Body of pancreas (tissue), 4 donors: ENCODE measurements at regions not wholly inside any gene's neighbourhood (a gene's known extent, or its start where the extent isn't known, plus 50 kb on each side); places are given as distances from the start of the nearest gene placed in this dataset.

ENCODE experiments used
- CTCF ChIP-seq, 7 experiments: fragments of 450-650 bp in 4 of 7; fragments of 200-600 bp in 3 of 7; sonication (generic) in 3 of 7; IDR thresholded peaks; one replicate each; pipeline ENCODE4 v1.5.1; 2016 to 2019; ENCODE audit warnings: antibody characterized with exemption in 7 of 7
- POLR2A ChIP-seq, 3 donors: fragments of 450-650 bp; IDR thresholded peaks; one replicate each; pipeline ENCODE4 v1.6.1; 2016; ENCODE audit warnings: antibody characterized with exemption in 3 of 3, mild to moderate bottlenecking in 2 of 3

GRCh38 chr2:241943961-241944575, 74.5 kb downstream of the RTP5 start:
- TF ChIP-seq CTCF (IDR thresholded peaks at IDR 0.05) (no peak), POLR2A (IDR thresholded peaks at IDR 0.05) (no peak)
